CD4-positive, alpha-beta T cell (primary cell): ENCODE measurements at regions not wholly inside any gene's neighbourhood (a gene's known extent, or its start where the extent isn't known, plus 50 kb on each side); places are given as distances from the start of the nearest gene placed in this dataset.

ENCODE experiments used
- ATAC-seq: fragments of 200-7000 bp; cut with Tn5 transposase; one replicate; pipeline ENCODE4 v1.10.0; 2022; ENCODE audit warnings: mild to moderate bottlenecking; ENCODE audit not compliant: poor library complexity
- CTCF ChIA-PET: fragments of 350-600 bp; sonication (Branson Sonifier 250); formaldehyde crosslinking; loops from one replicate; lab custom pipeline; 2021; ENCODE audit warnings: antibody characterized with exemption, inconsistent platforms; lab: Charles Lee
- POLR2A ChIA-PET: fragments of 350-600 bp; sonication (Branson Sonifier 250); formaldehyde crosslinking; loops from one replicate; lab custom pipeline; 2021; ENCODE audit warnings: antibody characterized with exemption, inconsistent platforms; lab: Charles Lee
- DNase-seq, 14 experiments: peaks; one replicate each; pipeline ENCODE4 v3.0.0-alpha.2; 2013 to 2020; ENCODE audit warnings: mixed read lengths in 2 of 14
- H3K27ac ChIP-seq, 2 donors: one replicate each; pipeline versions ENCODE4 v1.5.1 to v1.7.0; 2013; ENCODE audit warnings: low read length in 2 of 2, low read depth in 1 of 2, mild to moderate bottlenecking in 1 of 2
- H3K27me3 ChIP-seq, 2 experiments: 1 replicate in 1 of 2; 2 replicates in 1 of 2; pipeline versions ENCODE4 v1.6.1 to v1.7.0; 2013; ENCODE audit warnings: low read length in 2 of 2, control low read depth in 1 of 2, mild to moderate bottlenecking in 1 of 2, moderate library complexity in 1 of 2; ENCODE audit not compliant: insufficient read depth in 2 of 2, control insufficient read depth in 1 of 2
- H3K36me3 ChIP-seq: one replicate; pipeline ENCODE4 v1.6.1; 2013; ENCODE audit warnings: low read length, control low read depth; ENCODE audit not compliant: insufficient read depth
- H3K4me1 ChIP-seq: one replicate; pipeline ENCODE4 v1.6.1; 2013; ENCODE audit warnings: low read length, control low read depth; ENCODE audit not compliant: insufficient read depth
- H3K4me3 ChIP-seq: one replicate; pipeline ENCODE4 v1.5.1; 2013; ENCODE audit warnings: mild to moderate bottlenecking, low read length, moderate library complexity
- H3K9me3 ChIP-seq, 2 experiments: 1 replicate in 1 of 2; 2 replicates in 1 of 2; pipeline versions ENCODE4 v1.6.1 to v1.7.0; 2013; ENCODE audit warnings: low read length in 2 of 2, mild to moderate bottlenecking in 2 of 2, control low read depth in 1 of 2, moderate library complexity in 1 of 2; ENCODE audit not compliant: control insufficient read depth in 1 of 2, insufficient read depth in 1 of 2
- H3K27ac Mint-ChIP-seq: one replicate; pipeline ENCODE4 v1.8.0; 2020; ENCODE audit warnings: mixed read lengths
- H3K27me3 Mint-ChIP-seq: one replicate; pipeline ENCODE4 v1.8.0; 2021; ENCODE audit warnings: mixed read lengths
- H3K36me3 Mint-ChIP-seq: one replicate; pipeline ENCODE4 v1.8.0; 2021; ENCODE audit warnings: low read depth, mixed read lengths
- H3K4me1 Mint-ChIP-seq: one replicate; pipeline ENCODE4 v1.8.0; 2021; ENCODE audit warnings: low read depth, mixed read lengths
- H3K4me3 Mint-ChIP-seq: one replicate; pipeline ENCODE4 v1.8.0; 2020; ENCODE audit warnings: mild to moderate bottlenecking, mixed read lengths
- H3K9me3 Mint-ChIP-seq: one replicate; pipeline ENCODE4 v1.8.0; 2020; ENCODE audit warnings: mixed read lengths
- CTCF ChIP-seq: fragments of 200-600 bp; IDR thresholded peaks from one replicate; pipeline ENCODE4 v1.8.0; 2022; ENCODE audit warnings: antibody characterized with exemption, mild to moderate bottlenecking
- intact Hi-C, 2 experiments: fragments of 100-400 bp; cut with DNase I in 1 of 2; cut with micrococcal nuclease in 1 of 2; formaldehyde crosslinking; loops; one replicate each; pipeline versions ENCODE4 v1.15.1 to v1.9.0; 2023 to 2025; cut with DNase I, micrococcal nuclease

- Mint-ChIP-seq H3K9me3 (no peaks in the 10 kb centered on the region), H3K27ac (no peak overlapping the region), H3K4me3 (no peak overlapping the region), H3K4me1 (no peaks in the 10 kb centered on the region), H3K36me3 (no peaks in the 10 kb centered on the region), H3K27me3 (no peaks in the 10 kb centered on the region)
- Histone ChIP-seq H3K4me3 (no peak overlapping the region), H3K4me1 (no peaks in the 10 kb centered on the region), H3K27me3 (no peaks in the 10 kb centered on the region), H3K9me3 (no peaks in the 10 kb centered on the region), H3K27ac (no peak overlapping the region), H3K36me3 (no peaks in the 10 kb centered on the region)
- ChIA-PET CTCF (no interaction called here), POLR2A (no interaction called here)
- DNase-seq (peak in 1 of 14 experiments; percentile 17), ATAC-seq (no peak)
- intact Hi-C loops, result no loop called here
- TF ChIP-seq CTCF, result no peak
These were observed 463.4 kb downstream of the PTPRC start for GRCh38 chr1:199102239-199102638.

- peaks cover 4% of the 10 kb centered on the region for H3K4me1 Mint-ChIP-seq
- no peak overlapping the region for H3K4me3 ChIP-seq
- no peaks in the 10 kb centered on the region for H3K27me3 Mint-ChIP-seq
- intact Hi-C loops, result no loop called here
- ChIA-PET POLR2A (no interaction called here), CTCF (interaction anchor here (1.1 kb wide), 1 partner anchor 101 kb away, joined by 3 read pairs; no protein-coding TSS in a partner anchor)
- no peaks in the 10 kb centered on the region for H3K36me3 ChIP-seq
- DNase-seq, result no peak
- H3K4me3 Mint-ChIP-seq, result no peak overlapping the region
- H3K27ac ChIP-seq, result no peak overlapping the region
- H3K9me3 ChIP-seq, result no peaks in the 10 kb centered on the region
- H3K4me1 ChIP-seq, result no peaks in the 10 kb centered on the region
- H3K36me3 Mint-ChIP-seq, result no peaks in the 10 kb centered on the region
- TF ChIP-seq CTCF, result no peak
- no peak overlapping the region for H3K27ac Mint-ChIP-seq
- no peaks in the 10 kb centered on the region for H3K27me3 ChIP-seq
- no peak for ATAC-seq
- peaks cover 5% of the 10 kb centered on the region for H3K9me3 Mint-ChIP-seq
These were observed 470.3 kb downstream of the PTPRC start for GRCh38 chr1:199109160-199109559.

- Histone ChIP-seq H3K4me3 (no peak overlapping the region), H3K27ac (no peak overlapping the region), H3K9me3 (no peaks in the 10 kb centered on the region), H3K27me3 (no peaks in the 10 kb centered on the region), H3K4me1 (no peaks in the 10 kb centered on the region), H3K36me3 (no peaks in the 10 kb centered on the region)
- ChIA-PET CTCF (interaction anchor here (0.8 to 1.6 kb wide), 5 partner anchors 10 to 347 kb away, joined by 3 to 8 read pairs (median 5); no protein-coding TSS in a partner anchor), POLR2A (no interaction called here)
- Mint-ChIP-seq H3K4me3 (no peak overlapping the region), H3K4me1 (peaks cover 4% of the 10 kb centered on the region), H3K36me3 (no peaks in the 10 kb centered on the region), H3K27me3 (no peaks in the 10 kb centered on the region), H3K27ac (no peak overlapping the region), H3K9me3 (peaks cover 5% of the 10 kb centered on the region)
- intact Hi-C loops, result loop anchor here (5.0 to 10.0 kb wide), 3 partner anchors 218 to 355 kb away; no protein-coding TSS in a partner anchor
- DNase-seq (no peak), ATAC-seq (no peak)
- no peak for TF ChIP-seq CTCF
These were observed 473.5 kb downstream of the PTPRC start for GRCh38 chr1:199112365-199112764.
